HAP-1 (cell line): ENCODE measurements at regions not wholly inside any gene's neighbourhood (a gene's known extent, or its start where the extent isn't known, plus 50 kb on each side); places are given as distances from the start of the nearest gene placed in this dataset.

ENCODE experiments used
- DNase-seq, 2 experiments: peaks; one replicate each; pipeline ENCODE4 v3.0.0-alpha.2; 2016 to 2020; ENCODE audit warnings: low spot score in 2 of 2
- H3K27me3 ChIP-seq: fragments of 250-450 bp; sonication (Bioruptor Pico); 2 replicates; pipeline ENCODE4 v1.5.1; 2020; ENCODE audit warnings: low read depth, mild to moderate bottlenecking, moderate library complexity
- H3K36me3 ChIP-seq: fragments of 250-450 bp; sonication (Bioruptor Pico); replicated peaks from 2 replicates; pipeline ENCODE4 v1.5.1; 2020; ENCODE audit warnings: mild to moderate bottlenecking
- H3K4me1 ChIP-seq: fragments of 250-450 bp; sonication (Bioruptor Pico); 2 replicates; pipeline ENCODE4 v1.5.1; 2020; ENCODE audit warnings: mild to moderate bottlenecking
- H3K4me3 ChIP-seq: fragments of 250-450 bp; sonication (Bioruptor Pico); 2 replicates; pipeline ENCODE4 v1.5.1; 2020; ENCODE audit warnings: mild to moderate bottlenecking, moderate library complexity
- H3K9me3 ChIP-seq: fragments of 250-450 bp; sonication (Bioruptor Pico); 2 replicates; pipeline ENCODE4 v1.5.1; 2020; ENCODE audit warnings: mild to moderate bottlenecking, moderate library complexity
- in situ Hi-C: fragments of 300-500 bp; cut with MboI; formaldehyde crosslinking; loops from 3 replicates; pipeline ENCODE4 v1.14.3; 2020; ENCODE audit warnings: low sequenced_read_pairs, inconsistent platforms, mixed read lengths

DNA sequence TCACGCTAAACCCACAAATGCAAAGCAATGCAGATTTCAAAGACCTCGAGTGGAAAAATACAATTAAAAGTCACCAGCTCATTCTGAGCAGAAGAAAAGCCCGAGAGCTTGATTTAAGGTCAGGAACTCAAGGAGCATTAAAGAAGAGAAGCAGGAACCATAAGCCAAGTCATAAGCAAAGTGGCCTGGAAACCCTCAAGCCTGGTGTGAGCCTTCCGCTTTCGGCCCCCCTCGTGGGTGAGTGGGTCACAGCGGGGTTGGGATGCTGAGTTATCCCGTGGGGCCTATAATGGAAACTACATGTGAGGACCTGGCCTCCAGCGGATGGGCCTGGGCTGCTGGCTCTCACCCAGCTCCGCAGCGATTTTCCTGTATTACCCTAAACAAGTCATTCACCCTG, 504.3 kb downstream of the RAB28 start:
- no peaks in the 10 kb centered on the region for H3K4me1 ChIP-seq
- in situ Hi-C loops = no loop called here

DNA sequence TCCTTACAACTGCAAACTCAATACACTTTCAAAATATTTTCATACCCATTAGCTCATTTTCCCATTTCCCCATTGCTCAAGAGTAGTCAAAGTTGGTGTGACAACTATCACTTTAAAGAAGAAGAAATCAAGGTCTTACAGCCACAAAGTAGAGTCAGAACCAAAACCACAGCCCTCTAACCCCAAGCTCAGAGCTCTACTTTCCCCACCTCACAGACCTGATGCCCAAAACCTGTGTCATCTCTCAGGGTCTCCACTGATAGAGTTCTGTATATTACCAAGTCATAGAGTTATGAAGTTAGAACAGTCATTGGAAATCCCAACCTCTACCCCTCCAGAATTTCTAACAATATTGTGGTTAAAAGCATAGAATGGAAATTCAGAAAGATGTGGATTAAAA, 505.8 kb downstream of the RAB28 start:
- no peaks in the 10 kb centered on the region for H3K9me3 ChIP-seq
- DNase-seq = no peak
- in situ Hi-C loops = no loop called here
- no peak overlapping the region for H3K4me3 ChIP-seq
- no peaks in the 10 kb centered on the region for H3K27me3 ChIP-seq
- H3K36me3 ChIP-seq = no peaks in the 10 kb centered on the region
- H3K4me1 ChIP-seq = no peaks in the 10 kb centered on the region

More for the DNA sequence above, 504.3 kb downstream of the RAB28 start:
- Histone ChIP-seq H3K4me3 (no peak overlapping the region), H3K9me3 (no peaks in the 10 kb centered on the region), H3K36me3 (no peaks in the 10 kb centered on the region), H3K27me3 (no peaks in the 10 kb centered on the region)
- DNase-seq = no peak

DNA sequence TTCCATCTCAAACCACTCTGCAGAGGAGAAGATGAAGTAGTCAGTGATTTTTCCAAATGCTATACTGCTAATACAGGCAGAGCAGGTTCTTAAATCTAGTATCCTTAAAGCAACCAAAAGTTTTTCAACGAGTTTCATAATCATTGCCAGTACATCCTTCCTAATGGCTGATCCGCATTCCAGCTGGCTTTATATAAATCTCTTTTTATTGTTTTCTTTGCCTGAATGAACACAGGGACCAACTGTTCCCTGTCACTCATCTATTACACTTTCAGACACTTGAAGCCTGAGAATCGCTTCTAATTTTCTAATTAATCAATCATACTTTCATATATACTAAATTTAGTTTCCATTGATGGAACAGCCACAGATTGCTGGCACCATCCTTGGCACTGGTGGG, 508.6 kb downstream of the RAB28 start:
- Histone ChIP-seq H3K4me1 (peaks cover 8% of the 10 kb centered on the region; the same call in 1 of the 2 replicates), H3K27me3 (no peaks in the 10 kb centered on the region), H3K9me3 (no peaks in the 10 kb centered on the region), H3K36me3 (no peaks in the 10 kb centered on the region), H3K4me3 (no peak overlapping the region)
- DNase-seq = no peak
- in situ Hi-C loops = no loop called here

DNA sequence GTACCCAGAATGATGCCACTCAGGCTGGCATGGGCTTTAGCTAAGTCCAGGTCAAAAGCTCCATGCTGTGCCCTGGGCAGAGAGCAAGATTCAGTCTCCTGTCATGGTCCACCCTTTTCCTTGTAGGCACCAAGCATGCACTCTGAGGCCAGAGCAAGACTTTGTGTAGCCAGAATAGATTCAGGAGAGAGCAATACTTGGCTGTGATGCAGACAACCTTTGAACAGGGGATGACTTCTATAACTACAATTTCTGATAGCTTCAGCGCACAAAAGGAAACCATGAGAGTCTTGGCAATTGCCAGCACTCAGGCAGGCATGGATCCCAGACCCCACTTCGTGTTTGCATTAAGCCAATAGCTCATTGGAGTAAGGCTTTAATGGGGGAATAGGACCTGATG, 510.6 kb downstream of the RAB28 start:
- DNase-seq = no peak
- H3K9me3 ChIP-seq = no peaks in the 10 kb centered on the region
- no peaks in the 10 kb centered on the region for H3K36me3 ChIP-seq
- H3K27me3 ChIP-seq = no peaks in the 10 kb centered on the region
- H3K4me1 ChIP-seq = peaks cover 10% of the 10 kb centered on the region; the same call in 1 of the 2 replicates
- no peak overlapping the region for H3K4me3 ChIP-seq
- in situ Hi-C loops = no loop called here

DNA sequence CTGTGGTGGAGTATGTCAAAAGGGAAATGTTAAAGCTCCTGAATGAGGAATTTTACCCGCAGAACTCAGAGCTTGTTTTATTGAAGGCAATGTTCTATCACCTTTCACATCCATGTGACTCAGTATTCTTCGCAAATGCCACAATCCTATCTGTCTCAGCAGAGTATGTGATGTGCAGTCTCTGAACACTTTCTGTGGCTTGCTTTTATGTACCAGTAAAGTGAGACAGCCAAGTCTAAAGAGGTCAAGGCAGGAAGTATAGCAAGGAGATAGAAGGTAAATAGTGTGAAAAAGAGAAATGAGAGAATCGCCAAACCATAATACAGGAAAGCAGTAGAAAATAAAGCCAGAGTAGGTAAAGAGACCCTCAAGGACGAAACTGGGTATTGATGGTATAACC, 515.8 kb downstream of the RAB28 start:
- H3K27me3 ChIP-seq = no peaks in the 10 kb centered on the region
- H3K36me3 ChIP-seq = no peaks in the 10 kb centered on the region
- DNase-seq = no peak
- H3K9me3 ChIP-seq = no peaks in the 10 kb centered on the region
- H3K4me1 ChIP-seq = peaks cover 10% of the 10 kb centered on the region; the same call in 1 of the 2 replicates
- H3K4me3 ChIP-seq = no peak overlapping the region
- in situ Hi-C loops = no loop called here

DNA sequence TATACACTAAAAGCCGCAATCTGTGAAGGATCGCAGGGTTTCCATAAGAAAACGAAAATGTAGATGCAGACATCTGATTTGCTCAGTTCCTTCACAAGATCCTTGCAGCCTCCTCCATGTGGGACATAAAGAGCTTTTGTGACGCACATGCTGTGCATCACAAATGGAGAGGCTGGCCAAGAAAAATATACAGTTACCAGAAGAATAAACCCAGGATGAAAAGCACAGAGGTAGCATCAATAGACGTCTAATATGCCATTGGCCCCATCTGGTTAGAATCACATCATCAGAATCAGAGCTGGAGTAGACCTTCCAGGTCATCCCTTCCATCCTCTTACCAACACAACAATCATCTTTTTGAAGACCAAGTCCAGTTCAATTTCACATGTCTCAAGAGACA, 517.4 kb downstream of the RAB28 start:
- no peak overlapping the region for H3K4me3 ChIP-seq
- H3K9me3 ChIP-seq = no peaks in the 10 kb centered on the region
- DNase-seq = no peak
- no peaks in the 10 kb centered on the region for H3K27me3 ChIP-seq
- peaks cover 10% of the 10 kb centered on the region; the same call in 1 of the 2 replicates for H3K4me1 ChIP-seq
- in situ Hi-C loops = no loop called here
- H3K36me3 ChIP-seq = no peaks in the 10 kb centered on the region

DNA sequence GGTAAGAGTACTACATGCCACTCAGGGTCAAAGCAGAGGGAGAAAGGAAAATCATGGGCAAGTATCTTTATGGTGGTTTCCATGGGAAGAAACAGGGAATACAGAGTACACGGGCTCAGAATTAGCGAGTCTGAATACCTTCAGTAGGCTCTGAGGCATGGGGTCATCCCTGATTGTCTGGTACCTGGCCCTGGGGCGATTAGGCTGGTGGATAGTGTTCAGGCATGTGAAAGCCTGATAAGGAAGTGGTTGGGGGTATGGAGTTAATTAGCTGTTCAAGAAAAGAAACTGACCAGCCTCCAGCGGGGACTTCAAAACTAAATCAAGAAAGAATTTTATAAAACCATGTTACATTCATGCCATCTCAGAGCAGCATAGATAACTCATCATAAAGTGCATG, 518.8 kb downstream of the RAB28 start:
- Histone ChIP-seq H3K4me3 (no peak overlapping the region), H3K27me3 (no peaks in the 10 kb centered on the region), H3K36me3 (no peaks in the 10 kb centered on the region), H3K9me3 (no peaks in the 10 kb centered on the region), H3K4me1 (peaks cover under 1% of the 10 kb centered on the region; the same call in 1 of the 2 replicates)
- no peak for DNase-seq
- in situ Hi-C loops = no loop called here

DNA sequence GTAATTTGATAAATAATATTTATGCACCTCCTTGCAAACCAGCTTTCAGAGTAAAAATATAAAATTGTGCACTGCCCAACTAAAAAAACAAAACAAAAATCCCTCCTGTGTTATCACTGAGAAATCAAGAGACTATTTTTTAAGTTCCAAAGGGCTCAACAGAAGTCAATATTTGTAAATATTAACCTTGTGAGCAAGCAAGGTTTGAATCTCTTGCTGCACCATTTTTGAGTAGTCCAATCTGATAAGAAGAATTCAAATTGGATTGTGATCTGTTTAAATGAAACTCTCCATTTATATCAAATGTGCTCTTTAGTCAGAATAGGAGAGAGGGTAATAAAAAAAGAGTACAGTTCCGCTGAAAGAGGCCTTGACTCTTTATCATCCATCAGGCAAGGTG, 520.2 kb downstream of the RAB28 start:
- H3K4me3 ChIP-seq = no peak overlapping the region
- DNase-seq = no peak
- H3K4me1 ChIP-seq = no peaks in the 10 kb centered on the region
- H3K9me3 ChIP-seq = no peaks in the 10 kb centered on the region
- no peaks in the 10 kb centered on the region for H3K36me3 ChIP-seq
- in situ Hi-C loops = no loop called here
- no peaks in the 10 kb centered on the region for H3K27me3 ChIP-seq

DNA sequence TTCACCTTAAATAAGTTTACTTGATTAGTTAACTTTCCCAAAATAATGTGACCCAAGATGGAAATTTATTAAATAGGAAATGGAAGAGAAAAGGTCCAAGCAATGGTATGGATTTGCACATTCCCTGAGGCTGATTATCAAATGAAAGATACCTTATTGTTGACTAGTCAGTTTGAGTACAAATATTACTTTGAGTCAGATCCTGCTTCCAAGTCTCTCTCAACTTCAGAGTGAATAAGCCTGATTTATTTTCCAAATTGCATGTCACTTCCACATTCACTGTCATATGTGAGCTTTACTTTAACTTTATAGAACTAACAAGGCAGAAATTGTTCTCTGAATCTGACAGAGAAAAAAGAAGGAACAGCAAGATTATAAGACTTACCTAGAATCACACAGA, 520.8 kb downstream of the RAB28 start:
- Histone ChIP-seq H3K27me3 (no peaks in the 10 kb centered on the region), H3K4me1 (no peaks in the 10 kb centered on the region), H3K4me3 (no peak overlapping the region), H3K9me3 (no peaks in the 10 kb centered on the region), H3K36me3 (no peaks in the 10 kb centered on the region)
- in situ Hi-C loops = no loop called here
- DNase-seq = no peak

DNA sequence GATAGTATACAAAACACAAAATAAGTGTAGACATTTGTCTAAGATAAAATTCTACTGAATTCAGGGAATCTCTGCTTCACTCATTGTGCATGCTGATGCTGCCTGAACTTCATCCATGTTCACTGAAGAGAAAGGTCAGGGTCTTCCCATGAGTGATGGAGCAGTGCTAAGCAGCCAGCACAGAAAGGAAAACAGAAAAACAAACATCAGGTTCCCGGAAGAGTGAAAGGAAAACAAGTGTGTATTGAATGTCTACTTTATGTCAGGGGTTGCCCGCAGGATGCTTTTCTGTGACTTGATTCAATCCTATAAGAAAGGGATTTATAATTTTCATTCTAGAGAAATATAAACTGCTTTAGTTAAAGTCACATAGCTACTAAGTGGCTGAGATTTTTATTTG, 522.4 kb downstream of the RAB28 start:
- in situ Hi-C loops = no loop called here

DNA sequence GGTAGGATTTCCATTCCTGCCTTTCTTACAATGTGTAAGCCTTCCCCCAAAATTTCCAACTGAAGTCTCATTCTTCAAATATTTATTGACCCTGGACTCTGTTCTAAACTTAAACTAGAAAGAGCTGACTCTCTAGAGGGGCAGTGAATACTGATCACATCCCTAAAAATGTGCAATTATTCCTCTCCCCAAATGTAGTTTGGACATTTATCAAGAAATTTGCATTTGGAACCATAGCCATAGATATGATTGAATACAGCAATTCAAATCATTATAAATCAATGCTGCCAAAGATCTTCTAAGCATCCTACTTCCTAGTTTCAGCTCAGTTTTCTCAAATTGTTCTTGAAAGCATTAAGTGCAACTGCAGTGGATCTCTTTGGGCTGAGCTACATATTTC, 525.7 kb downstream of the RAB28 start:
- no peaks in the 10 kb centered on the region for H3K9me3 ChIP-seq
- H3K4me1 ChIP-seq = no peaks in the 10 kb centered on the region
- H3K27me3 ChIP-seq = no peaks in the 10 kb centered on the region
- in situ Hi-C loops = no loop called here
- no peak for DNase-seq
- no peak overlapping the region for H3K4me3 ChIP-seq
- no peaks in the 10 kb centered on the region for H3K36me3 ChIP-seq

More for the DNA sequence above, 522.4 kb downstream of the RAB28 start:
- no peaks in the 10 kb centered on the region for H3K4me1 ChIP-seq
- H3K27me3 ChIP-seq = no peaks in the 10 kb centered on the region
- H3K9me3 ChIP-seq = no peaks in the 10 kb centered on the region
- no peak overlapping the region for H3K4me3 ChIP-seq
- no peaks in the 10 kb centered on the region for H3K36me3 ChIP-seq
- DNase-seq = no peak

DNA sequence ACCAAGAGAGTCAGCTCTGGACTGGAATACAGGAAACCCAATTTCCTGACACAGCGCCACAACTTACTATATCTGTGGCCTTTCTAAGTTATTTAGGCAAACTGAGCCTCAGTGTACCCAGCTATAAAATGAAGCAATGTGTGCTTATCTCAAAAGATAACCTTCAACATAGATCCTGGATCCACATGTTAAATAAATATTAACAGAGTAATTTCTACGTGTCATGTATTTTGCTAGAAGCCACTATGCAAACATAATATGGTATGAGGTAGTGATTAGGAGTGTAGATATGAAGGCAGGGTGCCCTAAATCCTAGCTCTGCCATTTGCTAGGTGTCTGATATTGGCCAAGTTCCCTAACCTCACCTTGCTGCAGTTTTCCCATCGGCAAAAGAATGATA, 527.0 kb downstream of the RAB28 start:
- Histone ChIP-seq H3K27me3 (no peaks in the 10 kb centered on the region), H3K4me3 (no peak overlapping the region), H3K36me3 (no peaks in the 10 kb centered on the region), H3K4me1 (no peaks in the 10 kb centered on the region), H3K9me3 (no peaks in the 10 kb centered on the region)
- in situ Hi-C loops = no loop called here
- no peak for DNase-seq

DNA sequence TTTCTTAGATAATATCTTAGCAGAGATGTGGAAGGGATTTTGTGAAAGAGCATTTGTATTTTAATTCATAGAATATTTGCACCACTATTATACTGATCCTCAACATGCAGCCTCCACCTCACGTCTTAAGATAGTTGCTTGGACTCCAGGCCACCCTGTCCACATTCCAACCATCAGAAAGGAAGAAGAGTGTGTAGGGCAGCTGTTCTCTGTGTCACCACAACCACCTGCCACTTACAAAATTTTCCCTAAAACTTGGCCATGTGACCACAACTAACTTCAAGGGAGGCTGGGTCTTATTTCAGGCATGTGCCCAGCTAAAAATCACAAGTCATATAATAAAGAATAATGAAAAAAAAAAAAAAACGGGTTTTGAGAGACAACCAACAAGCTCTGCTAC, 528.1 kb downstream of the RAB28 start:
- no peak overlapping the region for H3K4me3 ChIP-seq
- DNase-seq = no peak
- H3K9me3 ChIP-seq = no peaks in the 10 kb centered on the region
- H3K27me3 ChIP-seq = no peaks in the 10 kb centered on the region
- no peaks in the 10 kb centered on the region for H3K36me3 ChIP-seq
- in situ Hi-C loops = no loop called here
- H3K4me1 ChIP-seq = no peaks in the 10 kb centered on the region

DNA sequence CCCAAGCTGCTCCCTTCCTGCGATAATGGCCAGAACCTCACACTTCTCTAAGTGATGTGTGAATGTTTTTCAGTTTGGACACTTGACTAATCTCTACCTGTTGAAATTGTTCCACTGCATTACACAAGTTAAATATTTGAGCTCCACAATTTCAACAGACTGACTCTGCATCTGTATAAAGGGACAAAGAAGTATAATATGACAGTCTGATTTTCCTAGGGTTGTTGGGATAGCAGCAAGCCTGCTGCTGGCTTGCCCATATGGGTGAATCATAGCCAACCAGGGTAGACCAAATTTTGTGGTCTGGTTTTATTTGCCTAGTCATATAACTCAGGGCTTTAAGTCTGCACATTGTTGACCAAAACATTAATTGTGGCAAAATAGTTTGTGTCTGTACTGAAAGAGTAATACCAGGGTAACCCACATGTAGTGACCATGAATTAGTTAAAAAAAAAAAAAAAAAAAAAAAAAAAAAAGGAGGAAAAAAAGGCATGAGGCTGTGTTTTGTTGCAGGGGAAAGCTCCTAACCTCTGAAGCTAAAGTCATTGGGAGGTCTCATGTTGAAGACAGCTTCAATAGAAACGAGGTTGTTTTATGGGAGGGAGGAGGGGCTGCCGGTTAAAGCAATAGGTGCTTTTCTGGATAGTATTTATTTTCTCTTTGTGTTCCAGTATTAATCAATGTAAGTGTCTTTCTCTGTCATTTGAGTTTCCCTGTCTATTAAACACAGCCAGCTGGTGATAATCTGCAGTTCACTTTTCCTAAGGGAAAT, 534.2 kb downstream of the RAB28 start:
- H3K4me1 ChIP-seq = no peaks in the 10 kb centered on the region
- H3K27me3 ChIP-seq = no peaks in the 10 kb centered on the region
- in situ Hi-C loops = no loop called here
- DNase-seq = no peak
- no peak overlapping the region for H3K4me3 ChIP-seq
- no peaks in the 10 kb centered on the region for H3K9me3 ChIP-seq
- no peaks in the 10 kb centered on the region for H3K36me3 ChIP-seq

DNA sequence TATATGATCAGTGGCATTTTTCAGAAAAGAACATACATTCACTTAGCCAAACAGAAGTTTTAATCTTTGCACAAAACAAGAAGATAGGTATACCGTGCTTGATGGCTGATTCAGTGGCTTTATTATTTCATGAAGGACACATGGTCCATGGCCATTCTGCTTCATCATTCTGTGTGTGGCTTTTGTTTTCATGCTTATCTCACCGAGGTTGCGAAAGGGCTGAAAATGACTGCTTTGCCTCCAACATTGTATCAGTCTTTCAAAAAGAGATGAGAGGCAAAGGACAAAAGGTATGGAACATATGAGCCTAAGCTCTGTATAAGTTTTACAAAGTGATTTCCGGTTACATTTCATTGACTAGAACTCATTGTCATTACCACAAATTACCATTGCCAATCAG, 541.1 kb downstream of the RAB28 start:
- no peaks in the 10 kb centered on the region for H3K27me3 ChIP-seq
- DNase-seq = no peak
- H3K4me1 ChIP-seq = no peaks in the 10 kb centered on the region
- H3K9me3 ChIP-seq = no peaks in the 10 kb centered on the region
- H3K4me3 ChIP-seq = no peak overlapping the region
- in situ Hi-C loops = no loop called here
- no peaks in the 10 kb centered on the region for H3K36me3 ChIP-seq
